ENCODE measurements at regions not wholly inside any gene's neighbourhood (a gene's known extent, or its start where the extent isn't known, plus 50 kb on each side); places are given as distances from the start of the nearest gene placed in this dataset.

DNA sequence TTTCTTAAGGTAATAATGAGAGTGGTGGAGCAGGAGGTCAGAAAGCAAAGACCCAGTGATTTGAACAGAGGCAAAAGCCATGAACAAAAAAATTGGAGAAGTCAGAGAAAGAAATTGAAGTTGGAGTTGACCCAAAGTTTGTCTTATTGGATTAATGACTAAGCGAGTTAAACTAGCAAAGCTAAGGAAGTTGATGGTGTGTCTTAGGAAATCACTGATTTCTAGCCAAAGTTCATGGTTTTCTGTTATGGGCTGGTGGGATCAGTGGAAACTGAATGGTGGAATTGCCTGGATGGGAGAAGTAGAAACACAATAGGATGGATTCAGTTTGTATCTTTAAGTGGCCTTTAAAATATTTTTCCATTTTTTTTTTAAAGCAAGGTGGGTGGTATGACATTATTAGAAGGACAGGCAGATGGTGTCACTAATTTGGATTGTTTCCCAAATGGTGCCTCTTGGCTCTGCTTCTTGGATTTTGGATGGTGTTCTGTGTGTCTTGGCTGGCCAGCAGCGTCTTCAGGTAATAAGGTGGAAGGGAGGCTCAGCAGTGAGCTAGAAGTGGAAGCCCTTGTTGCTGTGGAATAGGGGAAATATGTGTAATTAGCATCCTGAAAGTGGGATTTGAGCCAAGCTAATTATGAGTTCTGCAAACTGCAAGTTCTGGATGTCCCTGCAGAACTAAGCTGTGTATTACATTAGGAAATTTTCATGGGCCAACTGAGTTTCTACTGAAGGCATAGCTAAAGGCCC, 302.9 kb downstream of the LMO7 start:
- TF ChIP-seq, protein P1, sequence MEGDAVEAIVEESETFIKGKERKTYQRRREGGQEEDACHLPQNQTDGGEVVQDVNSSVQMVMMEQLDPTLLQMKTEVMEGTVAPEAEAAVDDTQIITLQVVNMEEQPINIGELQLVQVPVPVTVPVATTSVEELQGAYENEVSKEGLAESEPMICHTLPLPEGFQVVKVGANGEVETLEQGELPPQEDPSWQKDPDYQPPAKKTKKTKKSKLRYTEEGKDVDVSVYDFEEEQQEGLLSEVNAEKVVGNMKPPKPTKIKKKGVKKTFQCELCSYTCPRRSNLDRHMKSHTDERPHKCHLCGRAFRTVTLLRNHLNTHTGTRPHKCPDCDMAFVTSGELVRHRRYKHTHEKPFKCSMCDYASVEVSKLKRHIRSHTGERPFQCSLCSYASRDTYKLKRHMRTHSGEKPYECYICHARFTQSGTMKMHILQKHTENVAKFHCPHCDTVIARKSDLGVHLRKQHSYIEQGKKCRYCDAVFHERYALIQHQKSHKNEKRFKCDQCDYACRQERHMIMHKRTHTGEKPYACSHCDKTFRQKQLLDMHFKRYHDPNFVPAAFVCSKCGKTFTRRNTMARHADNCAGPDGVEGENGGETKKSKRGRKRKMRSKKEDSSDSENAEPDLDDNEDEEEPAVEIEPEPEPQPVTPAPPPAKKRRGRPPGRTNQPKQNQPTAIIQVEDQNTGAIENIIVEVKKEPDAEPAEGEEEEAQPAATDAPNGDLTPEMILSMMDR (IDR thresholded peaks at IDR 0.05): no peak
- TF ChIP-seq POLR2A (IDR thresholded peaks at IDR 0.05): no peak

Measured in body of pancreas (tissue), 4 donors.